Spleen (tissue), 7 donors: ENCODE measurements at regions not wholly inside any gene's neighbourhood (a gene's known extent, or its start where the extent isn't known, plus 50 kb on each side); places are given as distances from the start of the nearest gene placed in this dataset.

Experiments used
- CTCF ChIP-seq, 11 experiments: fragments of 200-600 bp in 7 of 11; fragments of 450-650 bp in 4 of 11; sonication (generic) in 4 of 11; IDR thresholded peaks in 8 of 11; conservative IDR thresholded peaks in 3 of 11; 1 replicate in 7 of 11; 2 replicates in 4 of 11; pipeline versions ENCODE4 v1.4.0 to v1.8.0; 2016 to 2021; ENCODE audit warnings: antibody characterized with exemption in 11 of 11, inconsistent platforms in 4 of 11, mild to moderate bottlenecking in 1 of 11
- POLR2A ChIP-seq, 3 donors: fragments of 450-650 bp; IDR thresholded peaks; one replicate each; pipeline ENCODE4 v1.5.1; 2017; ENCODE audit warnings: antibody characterized with exemption in 3 of 3, mild to moderate bottlenecking in 1 of 3
- donor health status: DM: no; HTN: no; CAD: no; lungs with moderate emphysema.
- donor health status: DM: no; HTN: no; CAD: no.
- donor health status: DM: no; HTN: no; CAD: no.

GRCh38 chr13:73674570-73674969, 459.6 kb downstream of the KLF12 start:
- TF ChIP-seq CTCF (IDR thresholded peaks at IDR 0.05 in 8 of 11, conservative IDR thresholded peaks at IDR 0.05 in 3 of 11) (no peak), POLR2A (IDR thresholded peaks at IDR 0.05) (no peak)
